Retina (tissue), 1 donor: ENCODE measurements at regions not wholly inside any gene's neighbourhood (a gene's known extent, or its start where the extent isn't known, plus 50 kb on each side); places are given as distances from the start of the nearest gene placed in this dataset.

ENCODE experiments used
- DNase-seq: peaks from one replicate; pipeline ENCODE4 v3.0.0-alpha.2; 2016

DNA sequence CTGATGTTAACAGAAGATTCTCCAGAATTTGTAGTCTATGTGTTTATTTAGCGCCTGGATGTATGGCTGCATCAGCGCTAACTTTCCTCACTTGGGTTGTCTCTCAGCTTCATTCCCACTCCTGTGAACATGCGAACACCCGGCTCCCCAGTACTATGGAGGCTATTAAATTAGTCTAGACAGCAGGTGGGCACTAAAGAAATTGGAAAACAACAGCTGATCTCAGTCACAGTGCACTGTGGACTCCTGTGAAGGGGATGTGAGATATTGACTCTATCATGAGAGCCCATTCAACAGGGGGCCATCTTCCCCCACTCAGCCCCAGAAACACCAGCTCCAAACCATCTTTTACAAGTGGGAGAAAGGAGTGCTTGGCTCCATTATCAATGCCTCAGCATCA, 471.0 kb downstream of the KDM4C start:
- no peak for DNase-seq

DNA sequence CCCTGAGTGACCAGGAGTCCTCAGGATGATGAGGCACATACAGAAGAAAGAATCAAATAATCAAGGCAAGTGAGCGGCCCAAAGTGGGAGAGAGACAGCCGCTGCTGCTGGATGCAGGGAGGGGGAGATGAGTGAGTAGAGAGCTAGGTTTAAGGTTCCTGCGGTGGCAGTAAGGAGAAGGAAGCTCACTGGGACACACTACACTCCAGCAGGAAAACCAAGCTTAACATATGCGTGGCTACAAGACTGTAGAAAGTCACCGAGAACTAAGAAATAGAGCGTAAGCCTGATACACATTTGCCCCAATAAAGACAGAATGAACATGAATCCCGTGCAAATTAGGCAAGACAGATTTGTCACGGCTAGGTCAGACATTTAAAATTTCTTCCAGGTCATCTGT, 470.2 kb downstream of the KDM4C start:
- no peak for DNase-seq

DNA sequence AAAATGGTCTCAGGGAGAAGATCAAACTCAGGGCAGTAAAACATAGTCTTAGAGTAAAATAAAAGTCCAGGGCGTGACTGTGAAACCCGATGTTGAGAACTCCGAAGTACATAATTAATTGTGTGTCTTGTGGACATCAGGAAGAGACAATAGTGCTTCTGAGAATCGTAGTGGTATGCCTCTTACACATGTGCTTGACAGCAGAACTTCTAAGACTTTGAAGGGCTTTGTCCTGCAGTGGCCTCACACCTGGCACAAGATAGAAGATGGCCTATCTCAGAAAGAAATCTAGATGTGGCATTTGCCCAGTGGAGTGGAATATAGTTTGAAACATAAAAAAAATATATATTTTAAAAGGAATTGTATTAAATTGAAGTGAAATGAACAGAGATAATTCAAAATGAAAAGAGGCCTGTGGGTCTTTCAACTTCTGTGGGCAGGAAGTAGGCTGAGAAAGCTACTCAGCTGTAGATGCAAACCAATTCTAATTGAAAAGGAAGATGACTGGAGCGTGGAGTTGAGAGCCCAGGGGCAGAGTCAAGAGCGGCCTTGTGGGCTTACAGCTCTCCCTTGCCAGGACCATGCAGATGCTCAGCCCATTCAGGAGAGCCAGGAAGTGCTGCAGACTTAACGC, 468.4 kb downstream of the KDM4C start:
- no peak for DNase-seq
